ENCODE measurements at regions not wholly inside any gene's neighbourhood (a gene's known extent, or its start where the extent isn't known, plus 50 kb on each side); places are given as distances from the start of the nearest gene placed in this dataset.

GRCh38 chr1:199123615-199124014 is 484.8 kb downstream of the PTPRC start:
- Histone ChIP-seq H3K9ac (ENCODE audit: insufficient read depth in 1 of 2, low read length in 2 of 2) (no peak overlapping the region), H3K4me3 (no peak overlapping the region), H3K27ac (ENCODE audit: low read depth in 1 of 2, low read length in 1 of 2) (no peak overlapping the region), H3K27me3 (ENCODE audit: control insufficient read depth in 3 of 3, insufficient read depth in 3 of 3, low read length in 2 of 3) (no peaks in the 10 kb centered on the region), H3K9me3 (ENCODE audit: control insufficient read depth in 4 of 4, insufficient read depth in 3 of 4, low read length in 3 of 4) (no peaks in the 10 kb centered on the region), H3K36me3 (ENCODE audit: control insufficient read depth in 4 of 4, insufficient read depth in 4 of 4, low read length in 4 of 4) (no peaks in the 10 kb centered on the region), H3K4me1 (ENCODE audit: control insufficient read depth in 5 of 5, insufficient read depth in 5 of 5, low read length in 5 of 5) (no peaks in the 10 kb centered on the region)
- WGBS, 2 donors, result 46 to 73% methylated on average over 4 of the region's 4 CpGs
- ATAC-seq (ENCODE audit: insufficient read depth, low FRiP score) (no peak), DNase-seq (no peak)
- TF ChIP-seq CTCF (IDR thresholded peaks at IDR 0.05; ENCODE audit: control extremely low read depth, extremely low read depth), result no peak

- no peak for TF ChIP-seq CTCF (IDR thresholded peaks at IDR 0.05; ENCODE audit: control extremely low read depth, extremely low read depth)
- DNase-seq (no peak), ATAC-seq (ENCODE audit: insufficient read depth, low FRiP score) (no peak)
- no peaks in the 10 kb centered on the region for H3K36me3 ChIP-seq (ENCODE audit: control insufficient read depth in 4 of 4, insufficient read depth in 4 of 4, low read length in 4 of 4)
- H3K4me3 ChIP-seq, result no peak overlapping the region
- H3K4me1 ChIP-seq (ENCODE audit: control insufficient read depth in 5 of 5, insufficient read depth in 5 of 5, low read length in 5 of 5), result no peaks in the 10 kb centered on the region
- no peaks in the 10 kb centered on the region for H3K27me3 ChIP-seq (ENCODE audit: control insufficient read depth in 3 of 3, insufficient read depth in 3 of 3, low read length in 2 of 3)
- H3K9me3 ChIP-seq (ENCODE audit: control insufficient read depth in 4 of 4, insufficient read depth in 3 of 4, low read length in 3 of 4), result no peaks in the 10 kb centered on the region
- H3K27ac ChIP-seq (ENCODE audit: low read depth in 1 of 2, low read length in 1 of 2), result no peak overlapping the region
- WGBS, 2 donors, result 87 to 96% methylated on average over 1 of the region's 1 CpG
- no peak overlapping the region for H3K9ac ChIP-seq (ENCODE audit: insufficient read depth in 1 of 2, low read length in 2 of 2)
Observed at GRCh38 chr1:199124351-199124750, 485.5 kb downstream of the PTPRC start.

- ATAC-seq (ENCODE audit: insufficient read depth, low FRiP score), result no peak
- H3K4me1 ChIP-seq (ENCODE audit: control insufficient read depth in 5 of 5, insufficient read depth in 5 of 5, low read length in 5 of 5), result no peaks in the 10 kb centered on the region
- H3K4me3 ChIP-seq, result no peak overlapping the region
- H3K27me3 ChIP-seq (ENCODE audit: control insufficient read depth in 3 of 3, insufficient read depth in 3 of 3, low read length in 2 of 3), result no peaks in the 10 kb centered on the region
- no peak overlapping the region for H3K9ac ChIP-seq (ENCODE audit: insufficient read depth in 1 of 2, low read length in 2 of 2)
- H3K9me3 ChIP-seq (ENCODE audit: control insufficient read depth in 4 of 4, insufficient read depth in 3 of 4, low read length in 3 of 4), result no peaks in the 10 kb centered on the region
- DNase-seq, result peak in 1 of 3 donors; percentile 2
- WGBS, 2 donors, result 89 to 90% methylated on average over 2 of the region's 2 CpGs
- H3K27ac ChIP-seq (ENCODE audit: low read depth in 1 of 2, low read length in 1 of 2), result no peak overlapping the region
- no peak for TF ChIP-seq CTCF (IDR thresholded peaks at IDR 0.05; ENCODE audit: control extremely low read depth, extremely low read depth)
- H3K36me3 ChIP-seq (ENCODE audit: control insufficient read depth in 4 of 4, insufficient read depth in 4 of 4, low read length in 4 of 4), result no peaks in the 10 kb centered on the region
Observed at GRCh38 chr1:199129247-199129646, 490.4 kb downstream of the PTPRC start.

GRCh38 chr1:199132006-199132405 is 493.2 kb downstream of the PTPRC start:
- 41 to 67% methylated on average over 1 of the region's 1 CpG for WGBS, 2 donors

More at GRCh38 chr1:199132006-199132405, 493.2 kb downstream of the PTPRC start:
- no peak for DNase-seq
- no peak for ATAC-seq (ENCODE audit: insufficient read depth, low FRiP score)
- Histone ChIP-seq H3K27ac (ENCODE audit: low read depth in 1 of 2, low read length in 1 of 2) (no peak overlapping the region), H3K9me3 (ENCODE audit: control insufficient read depth in 4 of 4, insufficient read depth in 3 of 4, low read length in 3 of 4) (no peaks in the 10 kb centered on the region), H3K27me3 (ENCODE audit: control insufficient read depth in 3 of 3, insufficient read depth in 3 of 3, low read length in 2 of 3) (no peaks in the 10 kb centered on the region), H3K4me3 (no peak overlapping the region), H3K4me1 (ENCODE audit: control insufficient read depth in 5 of 5, insufficient read depth in 5 of 5, low read length in 5 of 5) (no peaks in the 10 kb centered on the region), H3K36me3 (ENCODE audit: control insufficient read depth in 4 of 4, insufficient read depth in 4 of 4, low read length in 4 of 4) (no peaks in the 10 kb centered on the region), H3K9ac (ENCODE audit: insufficient read depth in 1 of 2, low read length in 2 of 2) (no peak overlapping the region)
- TF ChIP-seq CTCF (IDR thresholded peaks at IDR 0.05; ENCODE audit: control extremely low read depth, extremely low read depth), result no peak

Data from lung (tissue), 11 donors.